ENCODE measurements at regions not wholly inside any gene's neighbourhood (a gene's known extent, or its start where the extent isn't known, plus 50 kb on each side); places are given as distances from the start of the nearest gene placed in this dataset.

DNA sequence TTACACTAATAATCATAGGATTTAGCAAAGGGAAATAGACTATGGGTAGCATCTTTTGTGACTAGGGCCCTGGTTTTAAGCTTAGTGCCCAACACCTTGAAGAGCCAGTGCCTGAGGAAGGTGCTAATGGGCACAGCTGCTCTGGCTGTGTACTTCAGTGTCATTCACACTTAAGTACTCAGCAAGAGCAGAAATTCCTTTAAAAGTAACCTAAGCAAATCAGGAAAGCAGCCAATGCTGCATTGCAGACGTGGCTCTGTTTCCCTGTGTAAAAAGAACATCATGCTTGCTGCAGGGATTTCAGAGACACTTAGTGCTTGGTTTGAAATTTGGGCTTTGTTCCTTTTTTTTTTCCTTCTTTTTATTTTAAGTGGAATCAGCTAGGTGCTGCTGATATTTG is 505.4 kb downstream of the SUCLG1 start:
- Histone ChIP-seq H3K9me3 (ENCODE audit: control insufficient read depth, insufficient read depth, low read length) (no peaks in the 10 kb centered on the region), H3K4me3 (ENCODE audit: low read length) (no peak overlapping the region), H3K4me1 (ENCODE audit: control insufficient read depth, insufficient read depth, low read length) (no peaks in the 10 kb centered on the region), H3K27me3 (ENCODE audit: control insufficient read depth, insufficient read depth, low read length) (no peaks in the 10 kb centered on the region), H3K36me3 (ENCODE audit: control insufficient read depth, insufficient read depth, low read length) (no peaks in the 10 kb centered on the region), H3K27ac (ENCODE audit: low read length) (no peak overlapping the region)
- 53% methylated on average over 1 of the region's 1 CpG for WGBS (ENCODE audit: insufficient coverage)
- H3K27me3 Mint-ChIP-seq (ENCODE audit: low read depth in 2 of 2): no peaks in the 10 kb centered on the region
- ATAC-seq: no peak
- peaks cover 0 to 2% of the 10 kb centered on the region in 2 donors for H3K9me3 Mint-ChIP-seq
- H3K36me3 Mint-ChIP-seq: no peaks in the 10 kb centered on the region
- H3K4me3 Mint-ChIP-seq: no peak overlapping the region
- DNase-seq: no peak
- intact Hi-C loops (cut with micrococcal nuclease): no loop called here
- H3K27ac Mint-ChIP-seq: no peak overlapping the region
- no peaks in the 10 kb centered on the region for H3K4me1 Mint-ChIP-seq
- TF ChIP-seq, protein P1, sequence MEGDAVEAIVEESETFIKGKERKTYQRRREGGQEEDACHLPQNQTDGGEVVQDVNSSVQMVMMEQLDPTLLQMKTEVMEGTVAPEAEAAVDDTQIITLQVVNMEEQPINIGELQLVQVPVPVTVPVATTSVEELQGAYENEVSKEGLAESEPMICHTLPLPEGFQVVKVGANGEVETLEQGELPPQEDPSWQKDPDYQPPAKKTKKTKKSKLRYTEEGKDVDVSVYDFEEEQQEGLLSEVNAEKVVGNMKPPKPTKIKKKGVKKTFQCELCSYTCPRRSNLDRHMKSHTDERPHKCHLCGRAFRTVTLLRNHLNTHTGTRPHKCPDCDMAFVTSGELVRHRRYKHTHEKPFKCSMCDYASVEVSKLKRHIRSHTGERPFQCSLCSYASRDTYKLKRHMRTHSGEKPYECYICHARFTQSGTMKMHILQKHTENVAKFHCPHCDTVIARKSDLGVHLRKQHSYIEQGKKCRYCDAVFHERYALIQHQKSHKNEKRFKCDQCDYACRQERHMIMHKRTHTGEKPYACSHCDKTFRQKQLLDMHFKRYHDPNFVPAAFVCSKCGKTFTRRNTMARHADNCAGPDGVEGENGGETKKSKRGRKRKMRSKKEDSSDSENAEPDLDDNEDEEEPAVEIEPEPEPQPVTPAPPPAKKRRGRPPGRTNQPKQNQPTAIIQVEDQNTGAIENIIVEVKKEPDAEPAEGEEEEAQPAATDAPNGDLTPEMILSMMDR (IDR thresholded peaks at IDR 0.05): no peak

DNA sequence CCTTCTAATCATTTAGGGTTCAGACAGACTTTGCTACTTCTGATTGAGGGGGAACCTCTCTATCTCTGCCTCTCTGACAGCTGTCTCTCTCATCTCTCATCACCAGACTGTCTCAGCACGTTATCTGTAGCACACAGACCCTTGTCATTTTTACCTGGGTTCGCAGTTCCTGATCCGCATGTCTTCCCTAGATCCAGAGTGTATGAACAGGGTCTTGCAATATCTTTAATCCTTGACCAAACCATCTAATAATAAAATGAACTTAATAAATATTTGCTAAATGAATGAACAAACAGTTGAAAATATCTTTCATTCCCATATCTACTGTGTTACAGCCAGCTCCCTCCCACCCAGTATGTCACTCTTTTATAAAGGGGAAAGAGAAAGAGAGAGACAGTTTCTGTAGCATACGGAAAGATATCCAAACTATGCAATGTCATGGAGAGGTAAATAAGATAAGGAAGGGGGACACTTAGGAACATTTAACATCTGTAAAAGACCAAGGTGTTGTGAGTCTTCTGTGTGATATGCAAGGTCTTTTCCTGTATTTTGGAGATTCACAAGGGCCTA is 507.6 kb downstream of the SUCLG1 start:
- Mint-ChIP-seq H3K27ac (no peak overlapping the region), H3K36me3 (no peaks in the 10 kb centered on the region), H3K4me1 (no peaks in the 10 kb centered on the region), H3K27me3 (ENCODE audit: low read depth in 2 of 2) (no peaks in the 10 kb centered on the region), H3K9me3 (peaks cover 0 to 2% of the 10 kb centered on the region in 2 donors), H3K4me3 (no peak overlapping the region)
- no peaks in the 10 kb centered on the region for H3K9me3 ChIP-seq (ENCODE audit: control insufficient read depth, insufficient read depth, low read length)
- H3K27me3 ChIP-seq (ENCODE audit: control insufficient read depth, insufficient read depth, low read length): no peaks in the 10 kb centered on the region
- no peak for DNase-seq
- intact Hi-C loops (cut with micrococcal nuclease): no loop called here
- H3K4me1 ChIP-seq (ENCODE audit: control insufficient read depth, insufficient read depth, low read length): no peaks in the 10 kb centered on the region
- TF ChIP-seq, protein P1 (IDR thresholded peaks at IDR 0.05): no peak
- WGBS (ENCODE audit: insufficient coverage): 83% methylated on average over 4 of the region's 4 CpGs
- ATAC-seq: no peak
- no peak overlapping the region for H3K27ac ChIP-seq (ENCODE audit: low read length)
- no peak overlapping the region for H3K4me3 ChIP-seq (ENCODE audit: low read length)
- H3K36me3 ChIP-seq (ENCODE audit: control insufficient read depth, insufficient read depth, low read length): no peaks in the 10 kb centered on the region

- no peaks in the 10 kb centered on the region for H3K27me3 ChIP-seq (ENCODE audit: control insufficient read depth, insufficient read depth, low read length)
- no peaks in the 10 kb centered on the region for H3K9me3 ChIP-seq (ENCODE audit: control insufficient read depth, insufficient read depth, low read length)
- intact Hi-C loops (cut with micrococcal nuclease): no loop called here
- Mint-ChIP-seq H3K27ac (no peak overlapping the region), H3K4me3 (no peak overlapping the region), H3K27me3 (ENCODE audit: low read depth in 2 of 2) (no peaks in the 10 kb centered on the region), H3K4me1 (no peaks in the 10 kb centered on the region), H3K9me3 (no peaks in the 10 kb centered on the region), H3K36me3 (no peaks in the 10 kb centered on the region)
- 73% methylated on average over 1 of the region's 1 CpG for WGBS (ENCODE audit: insufficient coverage)
- no peaks in the 10 kb centered on the region for H3K36me3 ChIP-seq (ENCODE audit: control insufficient read depth, insufficient read depth, low read length)
- no peak overlapping the region for H3K4me3 ChIP-seq (ENCODE audit: low read length)
- DNase-seq: no peak
- ATAC-seq: no peak
- no peak overlapping the region for H3K27ac ChIP-seq (ENCODE audit: low read length)
- no peaks in the 10 kb centered on the region for H3K4me1 ChIP-seq (ENCODE audit: control insufficient read depth, insufficient read depth, low read length)
- TF ChIP-seq, protein P1 (IDR thresholded peaks at IDR 0.05): no peak
These were observed 509.7 kb downstream of the SUCLG1 start for GRCh38 chr2:83949361-83949760.

- Mint-ChIP-seq H3K4me1 (no peaks in the 10 kb centered on the region), H3K27ac (no peak overlapping the region), H3K27me3 (ENCODE audit: low read depth in 2 of 2) (no peaks in the 10 kb centered on the region), H3K36me3 (no peaks in the 10 kb centered on the region), H3K9me3 (no peaks in the 10 kb centered on the region), H3K4me3 (no peak overlapping the region)
- Histone ChIP-seq H3K4me1 (ENCODE audit: control insufficient read depth, insufficient read depth, low read length) (no peaks in the 10 kb centered on the region), H3K27me3 (ENCODE audit: control insufficient read depth, insufficient read depth, low read length) (no peaks in the 10 kb centered on the region), H3K27ac (ENCODE audit: low read length) (no peak overlapping the region), H3K9me3 (ENCODE audit: control insufficient read depth, insufficient read depth, low read length) (no peaks in the 10 kb centered on the region), H3K4me3 (ENCODE audit: low read length) (no peak overlapping the region), H3K36me3 (ENCODE audit: control insufficient read depth, insufficient read depth, low read length) (no peaks in the 10 kb centered on the region)
- TF ChIP-seq, protein P1 (IDR thresholded peaks at IDR 0.05): no peak
- ATAC-seq (no peak), DNase-seq (no peak)
- intact Hi-C loops (cut with micrococcal nuclease): no loop called here
- 14% methylated on average over 1 of the region's 3 CpGs for WGBS (ENCODE audit: insufficient coverage)
These were observed 514.9 kb downstream of the SUCLG1 start for GRCh38 chr2:83944191-83944590.

Data from natural killer cell (primary cell).